22Rv1 (cell line): ENCODE measurements at regions not wholly inside any gene's neighbourhood (a gene's known extent, or its start where the extent isn't known, plus 50 kb on each side); places are given as distances from the start of the nearest gene placed in this dataset.

Source experiments
- ZFX ChIP-seq: fragments of 450-650 bp; IDR thresholded peaks from 2 replicates; pipeline ENCODE4 v1.6.1; 2017; ENCODE audit warnings: antibody characterized with exemption, borderline replicate concordance
- TF ChIP-seq, protein P1 (sequence below): fragments of 450-650 bp; IDR thresholded peaks from 2 replicates; pipeline ENCODE4 v1.5.1; 2017; ENCODE audit warnings: mild to moderate bottlenecking

DNA sequence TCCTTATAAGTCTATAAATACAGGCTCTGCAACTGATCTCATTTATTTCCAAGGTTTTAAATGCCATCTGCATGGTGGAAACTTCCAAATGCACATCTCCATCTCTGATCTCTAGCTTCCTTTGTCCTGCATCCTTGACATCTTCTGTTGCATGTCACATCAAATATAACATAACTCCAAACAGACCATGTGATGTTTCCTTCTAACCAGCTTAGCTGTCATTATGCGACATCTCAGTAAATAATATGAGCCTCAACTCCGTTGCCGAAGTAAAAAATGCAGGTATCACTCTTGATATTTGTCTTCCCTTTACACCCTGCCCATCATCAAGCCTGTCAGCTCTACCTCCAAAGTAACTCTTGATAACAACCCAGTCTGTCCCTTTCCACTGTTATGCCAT is 506.4 kb upstream of the C9orf72 start:
- TF ChIP-seq, protein P1, sequence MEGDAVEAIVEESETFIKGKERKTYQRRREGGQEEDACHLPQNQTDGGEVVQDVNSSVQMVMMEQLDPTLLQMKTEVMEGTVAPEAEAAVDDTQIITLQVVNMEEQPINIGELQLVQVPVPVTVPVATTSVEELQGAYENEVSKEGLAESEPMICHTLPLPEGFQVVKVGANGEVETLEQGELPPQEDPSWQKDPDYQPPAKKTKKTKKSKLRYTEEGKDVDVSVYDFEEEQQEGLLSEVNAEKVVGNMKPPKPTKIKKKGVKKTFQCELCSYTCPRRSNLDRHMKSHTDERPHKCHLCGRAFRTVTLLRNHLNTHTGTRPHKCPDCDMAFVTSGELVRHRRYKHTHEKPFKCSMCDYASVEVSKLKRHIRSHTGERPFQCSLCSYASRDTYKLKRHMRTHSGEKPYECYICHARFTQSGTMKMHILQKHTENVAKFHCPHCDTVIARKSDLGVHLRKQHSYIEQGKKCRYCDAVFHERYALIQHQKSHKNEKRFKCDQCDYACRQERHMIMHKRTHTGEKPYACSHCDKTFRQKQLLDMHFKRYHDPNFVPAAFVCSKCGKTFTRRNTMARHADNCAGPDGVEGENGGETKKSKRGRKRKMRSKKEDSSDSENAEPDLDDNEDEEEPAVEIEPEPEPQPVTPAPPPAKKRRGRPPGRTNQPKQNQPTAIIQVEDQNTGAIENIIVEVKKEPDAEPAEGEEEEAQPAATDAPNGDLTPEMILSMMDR, result no peak
- TF ChIP-seq ZFX, result no peak
